ENCODE measurements at regions not wholly inside any gene's neighbourhood (a gene's known extent, or its start where the extent isn't known, plus 50 kb on each side); places are given as distances from the start of the nearest gene placed in this dataset.

- SMC1A ChIA-PET (ENCODE audit: uncharacterized antibody, unreplicated experiment), result no interaction called here
- DNase-seq (ENCODE audit: low read depth, low spot score), result no peak
- no peaks in the 10 kb centered on the region for H3K9me3 ChIP-seq (replicated peaks; ENCODE audit: control insufficient read depth, insufficient read depth, low read length)
- CTCF ChIA-PET, result no interaction called here
- no peak overlapping the region for H2AFZ ChIP-seq (ENCODE audit: control insufficient read depth, low read depth, low read length)
- no peaks in the 10 kb centered on the region for H3K79me2 ChIP-seq (ENCODE audit: control insufficient read depth, insufficient read depth, low read length)
- in situ Hi-C loops (cut with MboI), result no loop called here
- no peaks in the 10 kb centered on the region for H3K36me3 ChIP-seq (ENCODE audit: control insufficient read depth in 2 of 2, insufficient read depth in 2 of 2, low read length in 1 of 2)
- H3K27me3 ChIP-seq (replicated peaks in 1 of 2; ENCODE audit: control insufficient read depth in 2 of 2, insufficient read depth in 2 of 2, low read length in 1 of 2), result no peaks in the 10 kb centered on the region
- no TSS peak for BruUV-seq (replicated peaks)
- 18% methylated on average over 3 of the region's 3 CpGs for WGBS (ENCODE audit: insufficient coverage, insufficient replicate concordance, low lambda C conversion rate, missing lambda C conversion rate)
- no peak overlapping the region for H3K4me2 ChIP-seq (ENCODE audit: control insufficient read depth, insufficient read depth)
- no peak overlapping the region for H3K4me3 ChIP-seq
- RAD21 ChIA-PET (ENCODE audit: unreplicated experiment), result no interaction called here
- H4K20me1 ChIP-seq (ENCODE audit: control insufficient read depth, insufficient read depth), result no peaks in the 10 kb centered on the region
- FAIRE-seq, result no peak
- H3K27ac ChIP-seq (ENCODE audit: control insufficient read depth, insufficient read depth), result no peak overlapping the region
- intact Hi-C loops (cut with micrococcal nuclease; ENCODE audit: unreplicated experiment), result no loop called here
- no peak for ATAC-seq
- H3K9ac ChIP-seq (ENCODE audit: control insufficient read depth, insufficient read depth, low read length), result no peak overlapping the region
- POLR2A ChIA-PET, result interaction anchor here (0.5 kb wide), 1 partner anchor 17 kb away, joined by 5 read pairs; no protein-coding TSS in a partner anchor
- H3K4me1 ChIP-seq (ENCODE audit: control insufficient read depth, insufficient read depth, low read length), result no peaks in the 10 kb centered on the region
- TF ChIP-seq ZBTB4 (CRISPR knock-in tag; IDR thresholded peaks at IDR 0.05) (no peak), CHD2 (IDR thresholded peaks at IDR 0.05; ENCODE audit: borderline replicate concordance, low read depth, low read length) (no peak), KLF5 (IDR thresholded peaks at IDR 0.05; ENCODE audit: partially characterized antibody) (no peak), NKRF (conservative IDR thresholded peaks at IDR 0.05) (no peak), BACH1 (IDR thresholded peaks at IDR 0.05; ENCODE audit: borderline replicate concordance) (no peak), CBX3 (IDR thresholded peaks at IDR 0.05; ENCODE audit: borderline replicate concordance, low read depth) (no peak), NBN (IDR thresholded peaks at IDR 0.05) (no peak), E2F8 (IDR thresholded peaks at IDR 0.05; ENCODE audit: low read depth, partially characterized antibody) (no peak), NR2F1 (conservative IDR thresholded peaks at IDR 0.05) (no peak)
Observed at GRCh38 chr5:92559781-92560180, 1021.2 kb downstream of the NR2F1-AS1 start.

Measured in GM12878 (cell line).